HG03066 (cell line): ENCODE measurements at regions not wholly inside any gene's neighbourhood (a gene's known extent, or its start where the extent isn't known, plus 50 kb on each side); places are given as distances from the start of the nearest gene placed in this dataset.
"Not testable (repeated sequence)": the region's sequence is repeated elsewhere in the genome, so short reads cannot be mapped to it uniquely, and the experiment has no call there.

Experiments
- ATAC-seq: cut with Tn5 transposase; IDR thresholded peaks from one replicate; pipeline ENCODE4 v1.9.1; 2021; ENCODE audit warnings: low read depth; ENCODE audit not compliant: unreplicated experiment

DNA sequence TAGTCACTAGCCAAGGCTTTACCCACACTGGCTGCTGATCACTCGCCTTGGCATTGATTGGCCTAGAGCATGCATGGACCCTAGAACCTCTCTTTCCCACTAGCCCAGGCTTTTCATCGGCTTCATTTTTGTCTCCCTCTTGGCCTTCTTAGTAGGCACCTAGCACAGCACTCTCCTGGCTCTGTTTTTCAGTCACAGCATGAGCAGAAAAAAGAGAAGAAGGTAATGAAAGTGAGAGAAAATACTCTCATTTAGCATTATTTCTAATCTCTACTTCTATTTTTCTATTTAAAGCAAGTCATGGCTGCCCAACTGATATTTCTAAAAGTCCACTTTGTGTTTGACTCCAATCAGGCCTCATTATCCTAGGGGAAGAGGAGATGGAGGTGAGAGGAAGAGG, 267.2 kb downstream of the FBXO8 start:
- ATAC-seq, result no peak

DNA sequence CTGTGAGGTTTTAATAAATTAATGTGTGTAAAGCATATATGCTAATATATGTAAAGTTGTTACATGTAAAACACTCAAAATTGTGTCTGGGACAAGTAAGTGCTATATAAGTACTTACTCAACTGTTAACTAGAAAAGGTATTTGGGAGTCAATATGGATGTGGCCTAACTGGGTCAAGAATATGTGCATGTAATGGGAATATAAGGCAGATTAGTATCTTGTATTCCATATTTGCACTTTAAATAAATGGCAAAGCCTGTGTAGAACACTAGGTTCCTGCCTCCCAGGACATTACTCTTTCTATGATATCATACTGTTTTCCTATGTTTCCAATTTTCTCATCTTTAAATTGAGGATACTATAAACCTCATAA, 270.6 kb downstream of the FBXO8 start:
- no peak for ATAC-seq

- ATAC-seq, result no peak
Measured at GRCh38 chr4:174012135-174012885, 271.2 kb downstream of the FBXO8 start.

- ATAC-seq, result no peak
Measured at GRCh38 chr4:174010547-174010946, 272.9 kb downstream of the FBXO8 start.

DNA sequence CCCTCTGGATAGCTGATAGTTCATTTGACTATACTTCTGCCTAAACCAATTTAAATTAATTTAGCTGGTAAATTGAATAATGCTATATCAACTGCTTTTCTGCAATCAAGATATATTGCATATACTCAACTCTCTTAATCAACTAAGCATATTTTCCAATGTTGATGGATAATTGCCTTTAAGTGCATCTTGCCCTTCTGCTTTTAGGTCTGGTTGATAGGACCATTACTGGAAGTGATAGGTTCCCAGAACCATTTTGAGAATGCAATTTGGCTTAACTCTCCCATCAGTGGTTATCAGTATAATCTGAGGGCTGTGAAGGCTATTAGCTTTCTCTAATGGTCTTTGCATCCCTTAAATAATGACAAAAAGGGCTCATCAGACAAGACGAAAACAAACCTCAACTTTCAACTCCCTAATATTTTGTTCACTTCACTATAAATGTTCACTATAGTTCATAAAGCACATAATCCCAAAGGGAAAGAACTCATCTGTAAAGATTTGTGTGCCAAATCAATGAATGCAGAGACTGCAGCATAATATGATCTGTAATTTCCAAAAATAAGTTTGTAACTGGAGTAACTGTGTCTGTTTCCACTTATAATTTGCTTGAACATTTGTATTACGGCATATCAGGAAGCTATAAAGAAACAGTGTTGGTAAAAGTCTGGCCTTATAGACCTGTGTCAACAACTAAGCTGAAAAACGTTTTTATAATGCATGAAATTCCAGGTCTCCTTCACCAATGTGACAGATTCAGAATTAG, 273.6 kb downstream of the FBXO8 start:
- ATAC-seq, result no peak

DNA sequence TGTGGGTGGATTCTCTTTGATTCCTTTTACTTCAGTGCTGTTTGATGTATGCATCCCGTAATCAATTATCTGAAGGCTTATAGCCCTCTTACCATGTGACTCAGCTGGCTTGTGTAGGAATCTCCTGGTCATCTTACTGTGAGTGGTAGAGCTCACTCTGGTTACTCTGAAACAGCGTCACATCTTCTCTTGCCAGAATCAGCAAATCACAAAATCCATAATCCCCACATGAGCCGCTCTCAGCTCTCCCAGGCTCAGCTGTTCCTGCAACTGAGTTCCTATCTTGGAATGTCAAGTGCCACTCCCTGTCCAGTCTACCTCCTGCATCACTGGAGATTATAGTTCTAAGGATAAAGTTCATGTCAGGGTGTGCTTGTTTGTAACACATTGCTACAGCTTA, 278.0 kb downstream of the FBXO8 start:
- no peak for ATAC-seq

- ATAC-seq, result no peak
Measured at GRCh38 chr4:173998471-173999144, 284.9 kb downstream of the FBXO8 start.

DNA sequence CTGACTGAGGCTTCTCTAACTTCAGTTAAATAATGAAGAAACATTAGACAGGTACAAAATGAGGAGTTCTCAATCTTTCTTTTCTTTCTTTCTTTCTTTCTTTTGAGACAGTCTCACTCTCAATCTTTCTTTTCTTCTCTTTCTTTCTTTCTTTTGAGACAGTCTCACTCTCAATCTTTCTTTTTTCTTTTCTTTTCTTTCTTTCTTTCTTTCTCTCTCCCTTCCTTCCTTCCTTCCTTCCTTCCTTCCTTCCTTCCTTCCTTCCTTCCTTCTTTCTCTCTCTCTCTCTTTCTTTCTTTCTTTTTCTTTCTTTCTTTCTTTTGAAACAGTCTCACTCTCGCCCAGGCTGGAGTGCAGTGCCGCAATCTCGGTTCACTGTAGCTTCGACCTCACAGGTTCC, 287.7 kb downstream of the FBXO8 start:
- not testable (repeated sequence) for ATAC-seq

DNA sequence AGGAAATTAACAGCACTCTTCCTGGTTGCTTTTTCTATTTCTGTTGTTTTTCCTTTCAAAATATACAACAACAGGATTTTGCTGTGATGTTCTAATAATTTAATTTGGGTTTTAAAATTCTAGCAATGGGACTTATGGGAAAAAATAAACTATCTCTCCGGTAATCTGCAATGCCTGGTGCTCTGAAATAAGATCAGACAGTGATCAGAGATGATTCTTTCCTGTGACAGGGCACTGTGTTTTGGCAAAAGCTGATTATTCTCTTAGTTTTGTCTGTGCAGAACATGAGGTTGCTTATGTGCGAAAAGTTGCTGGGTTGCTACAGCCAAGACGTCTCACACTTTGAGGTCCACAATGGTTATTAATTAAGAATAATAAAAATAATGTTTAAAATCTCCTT, 291.7 kb downstream of the FBXO8 start:
- no peak for ATAC-seq

DNA sequence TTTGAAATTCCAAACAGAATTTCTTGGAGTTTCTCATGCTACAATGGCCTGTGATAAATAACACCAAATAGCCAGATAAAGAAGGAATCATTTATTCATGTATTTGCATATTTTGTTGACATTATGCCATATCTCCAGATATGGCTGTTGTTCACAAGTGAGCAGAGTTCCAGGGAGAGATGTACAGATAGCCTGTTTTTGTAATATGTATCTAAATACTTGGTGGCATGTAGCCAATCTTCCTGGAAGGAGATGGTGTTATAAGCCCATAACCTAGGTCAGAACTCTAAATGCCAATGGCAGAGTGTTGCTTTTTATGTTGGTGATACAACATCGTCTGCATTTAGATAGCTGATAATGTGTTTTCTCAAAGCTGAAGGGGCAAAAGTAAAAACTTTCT, 292.2 kb downstream of the FBXO8 start:
- ATAC-seq, result no peak

GRCh38 chr4:173990869-173991210, 292.6 kb downstream of the FBXO8 start:
- no peak for ATAC-seq

DNA sequence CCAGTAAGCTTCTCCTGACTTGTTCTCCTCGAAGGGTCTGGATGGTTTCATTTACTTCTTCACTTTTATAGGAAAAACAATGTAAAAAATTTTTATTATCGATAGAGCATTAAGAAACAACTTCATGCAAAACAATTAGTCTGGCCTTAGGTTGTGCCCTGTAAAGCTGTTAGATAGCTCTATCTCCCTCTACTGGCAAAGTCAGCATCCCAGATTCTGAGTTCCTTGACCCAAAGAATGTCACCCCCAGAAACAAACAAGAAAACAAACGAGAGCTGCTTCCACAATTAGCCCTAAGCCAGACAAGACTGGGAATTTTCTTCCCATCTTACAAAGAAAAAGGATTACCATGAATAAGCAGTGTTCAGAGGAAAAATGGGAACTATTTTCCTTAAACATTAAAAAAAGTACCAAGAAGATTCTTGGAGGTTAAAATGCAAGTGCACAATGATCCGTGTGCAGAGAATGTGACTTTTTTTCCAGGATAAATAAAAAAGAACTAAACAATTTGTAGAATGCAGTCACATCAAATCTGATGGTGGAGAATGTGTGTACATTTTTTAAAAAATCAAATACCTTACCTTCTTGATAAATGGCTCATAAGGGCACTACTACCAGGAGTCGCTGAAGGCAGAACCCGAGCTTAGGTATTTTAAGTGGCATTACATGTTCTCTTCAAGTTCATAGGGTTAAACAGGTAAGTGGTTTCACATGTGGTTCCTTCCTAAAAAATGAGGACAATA, 293.2 kb downstream of the FBXO8 start:
- ATAC-seq, result no peak

GRCh38 chr4:173963523-173963922, 319.9 kb downstream of the FBXO8 start:
- ATAC-seq, result not testable (repeated sequence)

GRCh38 chr4:173960398-173960797, 323.1 kb downstream of the FBXO8 start:
- ATAC-seq, result no peak

GRCh38 chr4:173958445-173958844, 325.0 kb downstream of the FBXO8 start:
- no peak for ATAC-seq

DNA sequence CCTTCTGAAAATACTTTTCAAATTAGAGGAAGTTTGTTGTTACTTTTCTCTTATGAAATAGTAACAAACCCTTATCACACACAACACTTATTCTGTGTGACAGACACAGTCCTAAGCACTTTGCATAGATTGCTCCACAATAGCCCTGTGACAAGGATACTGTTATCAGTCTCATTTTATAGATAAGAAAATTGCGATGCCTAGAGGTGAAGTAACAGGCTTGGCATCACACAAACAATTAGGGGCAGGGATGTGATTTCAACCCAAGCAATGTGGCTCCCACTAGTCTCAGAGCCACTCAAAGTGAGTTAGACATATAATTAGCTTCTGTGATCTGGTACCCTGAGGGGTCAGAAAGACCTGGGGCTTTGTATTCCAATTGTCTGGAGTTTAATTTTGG, 339.9 kb downstream of the FBXO8 start:
- ATAC-seq, result no peak

GRCh38 chr4:173940146-173940545, 343.3 kb downstream of the FBXO8 start:
- no peak for ATAC-seq

DNA sequence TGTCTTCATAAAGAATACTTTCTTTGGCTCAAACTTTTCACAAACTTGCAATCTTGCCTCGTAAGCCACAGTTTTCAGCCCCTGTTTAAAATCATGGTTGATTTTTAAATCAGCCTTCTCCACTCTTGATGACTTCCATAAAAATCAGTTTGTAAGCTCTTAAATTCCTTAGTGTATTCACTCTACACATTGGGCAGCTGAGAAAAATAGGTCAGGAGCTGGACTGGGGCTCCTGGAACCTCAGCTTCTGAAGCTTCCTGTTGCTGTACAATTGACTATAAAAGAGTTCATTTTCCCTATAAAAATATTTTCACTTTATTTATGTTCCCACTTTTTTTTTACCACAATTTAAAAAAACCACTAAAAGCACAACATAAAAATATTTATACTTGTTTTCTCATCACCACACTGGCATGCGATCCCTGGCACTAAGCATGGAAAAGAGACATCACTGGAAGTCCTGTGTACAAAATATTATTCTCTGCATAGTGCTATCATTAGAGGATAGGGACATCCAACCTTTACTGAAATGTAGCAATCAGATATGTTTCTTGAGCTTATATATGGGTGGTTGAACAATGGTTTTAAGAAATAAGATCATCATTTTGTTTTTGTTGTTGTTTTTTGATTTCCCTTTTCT, 345.7 kb downstream of the FBXO8 start:
- ATAC-seq, result no peak

DNA sequence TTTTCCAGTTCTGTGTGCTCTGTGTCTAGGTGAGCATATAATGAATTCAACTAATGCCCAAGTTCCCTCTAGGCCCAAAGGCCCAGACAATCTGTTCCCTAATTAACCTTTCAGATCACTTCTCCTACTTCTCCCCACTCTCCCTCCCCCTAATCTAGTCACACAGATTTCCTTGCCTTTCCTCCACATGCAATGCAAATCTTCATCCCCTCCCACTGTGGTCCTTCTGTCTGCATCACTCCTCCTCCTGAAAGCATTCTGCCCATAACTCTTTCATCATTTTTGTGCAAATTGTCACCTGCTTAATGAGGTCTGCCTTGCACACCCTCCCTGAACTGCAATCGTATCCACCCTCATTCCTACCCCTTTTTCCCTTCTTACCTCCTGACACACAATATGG, 346.6 kb downstream of the FBXO8 start:
- ATAC-seq, result no peak

GRCh38 chr4:173935622-173936405, 347.7 kb downstream of the FBXO8 start:
- no peak for ATAC-seq
